ENCODE measurements at regions not wholly inside any gene's neighbourhood (a gene's known extent, or its start where the extent isn't known, plus 50 kb on each side); places are given as distances from the start of the nearest gene placed in this dataset.

DNA sequence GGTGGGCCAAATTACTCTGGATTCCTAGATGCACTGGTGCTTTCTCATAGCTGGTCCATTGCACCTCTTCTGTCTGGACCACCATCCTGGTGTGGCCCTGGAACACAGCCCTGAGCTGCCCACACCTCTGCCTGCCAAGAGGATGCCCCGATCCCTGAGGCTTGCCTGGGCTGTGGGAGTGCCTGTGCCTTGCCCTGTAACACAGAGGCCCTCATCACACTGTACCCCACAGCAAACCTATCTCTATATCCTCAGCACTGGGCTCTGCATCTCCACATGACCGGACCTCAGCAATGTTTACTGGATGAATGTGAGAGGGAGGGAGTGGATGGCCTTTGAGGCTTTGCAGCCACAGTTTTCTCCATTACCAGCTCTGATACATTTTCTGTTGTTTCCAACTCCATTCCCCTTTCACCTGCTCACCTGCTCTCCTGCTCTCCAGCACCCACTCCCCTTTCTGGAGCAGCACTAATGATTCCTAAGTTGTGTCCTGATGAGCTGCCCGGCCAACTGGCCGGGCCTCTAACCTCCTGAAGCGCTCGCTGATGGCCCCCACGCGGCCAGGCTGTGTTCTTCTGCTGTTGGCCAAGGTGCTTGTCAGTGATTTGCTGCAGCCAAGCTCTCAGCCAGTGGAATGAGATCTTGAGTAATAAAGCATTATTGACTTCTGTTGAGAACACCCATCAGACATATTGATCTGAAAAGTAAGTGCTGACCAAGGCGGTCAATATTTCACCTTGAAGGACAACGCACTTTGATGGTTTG lies 232.6 kb downstream of the TEX29 start:
- FAIRE-seq (no peak), DNase-seq (ENCODE audit: low spot score) (no peak)

DNA sequence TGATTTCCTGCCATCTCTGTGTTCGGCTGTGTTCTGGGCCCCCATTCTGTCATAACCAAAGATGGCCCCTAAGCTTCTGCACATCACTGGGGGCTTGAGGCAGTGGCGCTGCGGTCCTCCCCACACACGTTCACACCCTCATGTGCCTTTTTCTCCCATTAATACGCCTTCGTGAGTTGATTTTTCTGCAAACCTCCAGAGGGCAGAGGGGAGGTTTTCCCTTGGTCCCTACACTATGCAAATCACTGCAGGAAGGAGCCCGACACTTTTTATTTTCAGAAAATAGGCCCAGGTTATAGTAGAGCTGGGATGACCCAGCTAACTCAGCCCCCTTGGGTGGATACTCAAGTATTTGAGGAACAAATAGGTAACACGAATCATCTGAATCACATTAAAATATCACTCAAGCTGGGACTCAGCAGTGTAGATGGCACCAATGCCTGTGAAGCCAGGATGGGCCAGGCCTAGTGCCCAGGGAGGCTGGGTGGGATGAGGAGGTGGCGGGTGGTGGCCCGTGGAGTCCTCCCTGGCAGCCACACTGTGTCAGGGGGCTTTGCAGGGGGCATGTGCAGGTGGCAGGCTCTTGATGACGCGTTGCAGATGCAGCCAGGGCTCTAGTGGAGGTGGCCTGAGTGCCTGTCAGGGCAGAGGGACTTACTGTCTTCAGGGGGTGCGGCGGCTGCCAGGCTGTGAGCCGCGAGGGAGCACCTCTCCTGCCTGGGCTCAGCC lies 234.3 kb downstream of the TEX29 start:
- no peak for DNase-seq (ENCODE audit: low spot score)
- FAIRE-seq, result no peak

DNA sequence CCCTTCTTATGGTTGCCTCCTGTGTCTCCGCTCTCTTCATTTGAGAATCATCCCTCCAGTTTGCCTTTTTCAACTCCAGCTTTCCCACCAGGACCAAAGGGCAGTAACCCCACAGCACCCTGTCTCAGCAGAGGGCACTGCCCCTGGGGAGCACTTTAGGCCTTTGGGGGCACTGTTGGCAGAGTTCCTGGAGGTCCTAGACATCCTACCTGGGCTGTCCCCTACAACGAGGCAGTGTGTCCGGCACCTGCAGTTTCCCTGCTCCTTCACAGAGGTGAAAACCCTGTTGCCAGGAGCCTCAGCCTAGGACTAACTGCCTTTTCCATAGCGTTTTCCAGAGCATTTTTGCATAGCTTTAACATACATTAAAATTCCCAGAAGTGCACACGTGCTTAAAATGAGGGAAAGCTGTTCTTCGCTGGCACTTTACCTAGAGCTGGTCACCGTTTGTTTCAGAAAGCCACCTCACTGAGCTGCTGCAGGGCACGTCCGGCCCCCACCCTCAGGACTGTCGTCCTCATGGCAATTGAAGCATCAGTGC lies 234.9 kb downstream of the TEX29 start:
- DNase-seq (ENCODE audit: low spot score) (no peak), FAIRE-seq (no peak)

DNA sequence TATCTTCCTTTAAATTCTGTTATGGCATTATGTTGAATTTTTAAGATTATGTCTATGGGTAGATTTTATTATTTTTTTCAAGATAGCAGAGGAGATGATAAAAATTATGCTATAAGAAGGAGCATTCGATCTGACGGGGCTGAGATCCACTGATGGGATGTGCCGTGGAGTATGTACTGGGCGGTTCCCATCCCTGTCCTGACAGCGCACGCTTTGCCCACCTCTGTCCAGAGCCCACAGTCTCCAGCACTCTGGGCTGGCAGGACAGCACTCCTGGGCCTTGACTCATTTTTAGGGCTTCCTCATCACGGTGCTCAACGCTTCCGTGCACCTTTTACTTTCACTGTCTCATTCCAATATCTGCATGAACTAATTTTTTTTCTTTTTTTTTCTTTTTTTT lies 235.5 kb downstream of the TEX29 start:
- no peak for DNase-seq (ENCODE audit: low spot score)
- FAIRE-seq, result no peak

DNA sequence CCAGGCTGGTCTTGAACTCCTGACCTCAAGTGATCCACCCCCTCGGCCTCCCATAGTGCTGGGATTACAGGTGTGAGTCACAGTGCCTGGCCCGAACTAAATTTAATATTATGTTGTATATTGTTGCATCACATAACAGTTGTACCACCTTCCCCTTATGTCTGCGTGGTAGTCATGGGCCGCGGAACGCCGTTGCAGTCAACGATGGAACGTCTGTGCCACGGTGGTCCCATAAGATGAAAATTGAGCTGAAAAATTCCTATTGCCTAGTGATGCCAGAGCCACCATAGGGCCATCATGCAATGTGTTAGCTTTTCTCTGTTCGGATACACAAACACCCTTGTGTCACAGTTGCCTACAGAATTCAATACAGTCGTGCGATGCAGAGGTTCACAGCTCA lies 236.1 kb downstream of the TEX29 start:
- FAIRE-seq, result no peak
- no peak for DNase-seq (ENCODE audit: low spot score)

DNA sequence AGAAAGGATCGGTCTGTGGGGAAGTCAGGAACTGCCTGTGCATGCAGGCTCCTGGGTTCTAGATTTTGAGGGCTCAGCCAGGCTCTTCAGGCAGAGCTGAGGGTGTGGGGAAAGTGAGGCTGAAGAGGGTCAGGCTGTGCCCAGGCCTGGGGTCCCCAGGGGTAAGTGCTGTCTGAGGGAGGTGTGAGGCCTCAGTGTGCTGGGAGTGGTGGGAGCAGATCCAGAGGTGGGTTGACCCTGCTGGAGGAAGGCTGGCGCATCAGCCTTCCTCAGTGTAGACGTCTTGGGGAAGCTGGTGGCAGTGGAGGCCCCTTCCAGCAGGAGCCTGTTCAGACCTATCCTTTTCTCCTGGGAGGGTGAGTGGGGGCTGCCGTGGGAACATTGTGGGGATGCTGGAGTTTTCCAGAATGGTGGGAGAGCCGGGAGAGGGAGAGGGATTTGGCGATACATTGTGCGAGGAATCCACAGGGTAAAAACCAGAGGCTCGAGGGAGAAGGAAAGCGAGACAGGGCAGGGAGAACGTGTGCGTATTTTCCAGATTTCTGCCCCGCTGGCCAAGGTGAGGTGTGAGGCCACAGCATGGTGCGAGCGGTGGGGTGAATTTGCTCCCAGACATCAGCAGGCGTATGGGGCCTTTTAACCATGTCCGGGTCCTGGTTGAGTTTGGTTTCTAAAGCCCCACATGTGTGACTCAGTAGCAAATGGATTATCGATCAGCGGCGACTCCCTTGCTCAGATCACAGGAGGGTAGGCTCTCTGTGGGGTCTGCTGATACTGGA lies 237.7 kb downstream of the TEX29 start:
- no peak for FAIRE-seq
- DNase-seq (ENCODE audit: low spot score), result no peak

DNA sequence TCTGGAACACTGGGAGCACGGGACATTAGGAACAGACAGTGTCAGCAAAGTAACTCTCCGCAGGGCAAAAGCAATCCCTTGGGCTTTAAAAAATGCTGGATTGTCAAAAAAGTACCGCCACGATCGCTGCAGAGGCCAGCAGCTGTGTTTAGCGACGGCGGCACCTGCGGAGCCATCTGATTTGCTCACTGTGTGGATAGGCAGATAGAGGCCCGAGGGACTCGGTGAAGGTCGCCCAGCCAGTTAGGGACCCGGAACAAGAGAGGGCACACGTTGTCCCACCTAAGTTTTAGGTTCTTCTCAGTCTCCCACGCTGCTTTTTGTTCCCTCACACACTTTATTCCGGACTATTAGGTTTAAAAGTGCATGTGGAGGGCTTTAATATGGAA lies 238.3 kb downstream of the TEX29 start:
- FAIRE-seq (no peak), DNase-seq (ENCODE audit: low spot score) (no peak)

DNA sequence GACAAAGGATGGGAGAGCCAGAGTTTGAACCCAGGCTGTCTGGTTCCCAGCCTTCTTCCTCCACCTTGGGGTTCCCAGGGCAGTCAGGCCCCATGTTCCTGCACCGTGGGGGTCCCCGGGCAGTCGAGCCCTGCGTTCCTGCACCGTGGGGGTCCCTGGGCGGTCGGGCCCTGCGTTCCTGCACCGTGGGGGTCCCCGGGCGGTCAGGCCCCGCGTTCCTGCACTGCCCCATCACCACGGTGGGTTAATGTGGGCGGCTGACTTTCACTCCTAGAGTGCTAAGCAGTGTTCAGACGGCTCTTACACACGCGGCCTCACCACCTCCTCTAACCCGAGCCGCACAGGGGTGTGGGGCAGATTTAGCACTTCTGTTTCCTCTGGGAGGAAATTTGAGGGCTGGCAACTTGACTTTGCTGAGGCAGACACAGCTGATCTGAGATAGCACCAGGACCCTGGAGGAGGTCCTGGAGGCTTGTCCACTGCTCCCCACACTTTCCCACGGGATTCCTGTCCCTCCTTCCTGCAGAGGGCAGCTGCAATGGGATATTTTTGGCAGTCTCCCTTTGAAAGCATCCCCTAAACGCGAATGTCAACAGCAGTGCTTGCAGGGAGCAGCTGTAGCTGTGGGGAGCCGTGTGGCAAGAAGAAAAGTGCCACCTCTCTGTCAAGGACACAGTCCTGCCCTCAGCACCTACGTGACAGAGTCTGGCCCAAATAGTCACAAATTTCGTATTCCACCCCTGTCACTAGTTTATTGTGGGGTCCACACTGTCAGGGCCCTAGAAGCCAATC lies 239.4 kb downstream of the TEX29 start:
- DNase-seq (ENCODE audit: low spot score) (no peak), FAIRE-seq (no peak)

DNA sequence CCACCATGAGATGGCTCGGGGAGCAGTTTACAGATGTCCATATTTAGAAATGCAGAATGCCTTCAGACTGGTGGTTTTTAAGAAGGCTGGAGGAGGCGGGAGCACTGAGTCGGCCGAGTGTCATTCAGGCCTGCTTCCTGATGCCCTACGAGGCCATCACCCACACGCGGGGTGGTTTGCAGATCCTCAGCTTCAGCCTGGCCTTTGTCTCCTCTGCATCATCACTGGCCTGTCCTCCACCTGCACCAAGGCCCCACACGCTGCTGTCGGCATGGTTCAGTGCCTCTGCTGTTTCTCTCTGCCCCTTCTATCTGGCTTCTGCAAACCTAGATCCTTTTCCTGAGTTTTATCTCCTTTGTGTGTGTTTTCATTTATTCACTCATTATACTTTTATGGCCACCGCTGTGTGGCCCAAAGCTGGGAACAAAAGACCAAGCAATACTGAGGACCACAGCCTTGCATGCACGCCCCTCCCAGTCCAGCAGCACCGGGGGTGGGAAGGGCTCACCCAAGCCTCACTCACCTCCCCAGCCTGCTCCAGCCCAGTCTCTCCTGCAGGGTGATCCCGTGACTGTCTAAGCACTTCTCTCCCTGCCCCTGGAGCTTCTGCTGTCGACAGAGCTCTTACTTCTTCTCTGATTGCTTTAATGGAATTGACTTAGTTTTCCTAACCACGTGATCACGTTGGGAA lies 240.8 kb downstream of the TEX29 start:
- DNase-seq (ENCODE audit: low spot score) (no peak), FAIRE-seq (no peak)

DNA sequence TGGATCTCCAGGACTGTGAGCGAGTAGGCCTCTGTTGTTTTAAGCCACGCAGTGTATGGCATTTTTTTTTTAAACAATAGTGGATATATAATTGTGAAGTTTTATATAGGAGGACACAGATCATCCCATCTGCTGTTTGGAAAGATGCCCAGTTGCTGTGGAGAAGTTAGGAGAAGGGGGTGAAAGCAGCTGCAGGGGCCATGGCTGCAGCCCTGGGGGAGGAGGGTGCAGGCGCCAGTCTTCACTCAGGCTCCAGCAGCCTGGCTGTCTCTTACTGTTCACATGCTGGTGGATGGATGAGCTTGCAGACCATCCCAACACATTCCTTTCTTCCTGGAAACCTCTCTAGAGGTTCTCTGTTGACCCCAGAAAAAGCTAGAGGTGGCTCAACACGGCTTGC lies 242.3 kb downstream of the TEX29 start:
- no peak for FAIRE-seq
- no peak for DNase-seq (ENCODE audit: low spot score)

DNA sequence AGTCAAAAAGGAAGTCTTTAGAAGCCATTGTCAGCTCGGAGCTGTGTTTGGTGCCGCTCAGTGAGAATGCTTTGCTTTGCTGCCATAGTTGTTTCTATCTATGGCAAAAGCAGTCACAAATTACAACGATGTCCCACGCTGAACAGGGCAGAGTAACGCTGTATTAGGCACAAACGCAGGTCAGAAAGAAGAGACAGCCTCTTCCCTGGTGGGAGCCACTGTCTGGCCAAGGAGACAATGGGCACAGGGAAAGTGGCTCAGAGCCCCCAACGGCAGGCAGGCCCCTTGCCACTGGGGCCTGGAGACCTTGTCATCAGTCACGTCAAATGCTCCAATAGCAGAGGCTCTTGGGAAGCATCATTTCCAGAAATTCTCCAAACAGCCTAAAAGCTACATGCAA lies 244.2 kb downstream of the TEX29 start:
- DNase-seq (ENCODE audit: low spot score), result no peak
- no peak for FAIRE-seq

DNA sequence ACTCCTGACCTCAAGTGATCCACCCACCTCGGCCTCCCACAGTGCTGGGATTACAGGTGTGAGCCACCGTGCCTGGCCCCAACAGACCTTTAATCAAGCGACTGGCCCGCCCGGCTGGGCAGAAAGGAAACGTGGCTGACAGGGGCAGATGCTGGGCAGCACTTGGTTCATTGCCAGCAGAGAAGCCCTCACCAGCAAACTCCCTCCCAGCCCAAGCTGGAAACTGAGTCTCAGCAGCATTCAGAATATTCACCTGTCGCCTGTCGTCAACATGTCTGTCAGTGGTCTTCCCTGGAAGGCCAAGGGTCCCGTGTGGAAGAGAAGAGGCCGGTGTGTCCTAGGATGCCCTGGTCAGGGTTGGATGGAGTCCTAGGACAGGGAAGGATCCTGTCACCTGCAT lies 245.0 kb downstream of the TEX29 start:
- FAIRE-seq, result no peak

DNA sequence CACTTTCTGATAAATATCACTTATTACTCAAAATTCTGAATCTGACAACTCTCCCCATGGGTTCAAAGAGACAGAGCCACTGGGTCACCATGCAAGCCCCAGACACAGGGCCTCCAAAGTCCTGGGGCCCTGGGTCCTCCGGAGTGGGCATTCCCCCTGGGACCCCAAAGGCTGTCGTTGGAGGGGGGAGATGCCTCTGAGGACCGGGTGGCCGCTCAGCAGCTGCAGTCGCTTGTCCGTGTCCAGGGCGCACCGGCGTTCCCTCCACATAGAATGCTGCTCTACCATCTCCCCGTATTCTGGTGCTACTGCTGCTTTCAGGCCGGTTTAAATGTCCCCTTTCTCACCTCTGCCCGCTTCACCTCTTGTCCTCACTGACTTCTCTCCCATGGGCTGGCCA lies 246.1 kb downstream of the TEX29 start:
- DNase-seq (ENCODE audit: low spot score) (no peak), FAIRE-seq (no peak)

More for the DNA sequence above, 245.0 kb downstream of the TEX29 start:
- no peak for DNase-seq (ENCODE audit: low spot score)

DNA sequence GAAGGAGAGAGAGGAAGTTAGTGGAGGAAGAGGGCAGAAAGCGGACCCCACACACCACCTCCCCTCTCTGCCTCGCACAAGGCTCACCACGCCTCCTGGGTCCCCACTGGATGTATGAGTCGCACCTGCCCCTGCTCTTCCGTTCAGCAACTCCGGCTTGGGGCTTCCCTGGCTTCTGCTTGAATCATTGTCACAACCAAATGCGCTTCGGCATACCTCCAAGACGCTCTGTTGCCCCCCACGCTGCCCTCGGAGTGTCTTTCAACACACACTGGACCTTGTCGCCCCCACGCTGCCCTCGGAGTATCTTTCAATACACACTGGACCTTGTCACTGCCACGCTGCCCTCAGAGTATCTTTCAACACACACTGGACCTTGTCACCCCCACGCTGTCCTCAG lies 247.2 kb downstream of the TEX29 start:
- FAIRE-seq (no peak), DNase-seq (ENCODE audit: low spot score) (no peak)

DNA sequence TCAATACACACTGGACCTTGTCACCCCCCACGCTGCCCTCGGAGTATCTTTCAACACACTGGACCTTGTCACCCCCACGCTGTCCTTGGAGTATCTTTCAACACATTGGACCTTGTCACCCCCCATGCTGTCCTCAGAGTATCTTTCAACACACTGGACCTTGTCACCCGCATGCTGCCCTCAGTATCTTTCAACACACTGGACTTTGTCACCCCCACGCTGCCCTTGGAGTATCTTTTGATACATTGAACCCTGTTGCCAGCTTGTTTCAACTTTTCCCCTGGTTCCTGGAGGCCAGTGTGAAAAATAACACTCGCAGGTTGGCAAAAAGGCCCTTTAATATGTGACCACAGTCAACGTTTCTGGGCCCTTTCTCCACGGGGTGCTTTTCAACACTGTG lies 247.8 kb downstream of the TEX29 start:
- DNase-seq (ENCODE audit: low spot score), result no peak
- no peak for FAIRE-seq

DNA sequence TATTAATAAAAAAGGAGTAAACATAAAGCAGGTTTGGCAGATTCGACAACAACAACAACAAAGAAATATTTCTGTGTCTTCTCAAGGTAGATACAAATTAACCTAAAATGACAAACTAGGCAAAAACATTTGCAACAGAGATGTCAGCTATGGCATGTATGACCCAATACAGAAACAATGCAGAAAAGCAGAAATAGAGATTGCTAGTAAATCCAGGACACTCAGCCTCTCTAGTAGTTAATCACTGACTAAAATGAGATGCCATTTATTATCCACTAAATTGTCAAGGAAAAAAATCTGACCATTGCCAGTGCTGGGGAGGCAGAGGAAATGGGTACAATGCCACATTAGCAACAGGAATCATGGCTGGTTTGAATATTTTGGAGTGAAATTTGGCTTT lies 250.5 kb downstream of the TEX29 start:
- no peak for FAIRE-seq
- DNase-seq (ENCODE audit: low spot score), result no peak

DNA sequence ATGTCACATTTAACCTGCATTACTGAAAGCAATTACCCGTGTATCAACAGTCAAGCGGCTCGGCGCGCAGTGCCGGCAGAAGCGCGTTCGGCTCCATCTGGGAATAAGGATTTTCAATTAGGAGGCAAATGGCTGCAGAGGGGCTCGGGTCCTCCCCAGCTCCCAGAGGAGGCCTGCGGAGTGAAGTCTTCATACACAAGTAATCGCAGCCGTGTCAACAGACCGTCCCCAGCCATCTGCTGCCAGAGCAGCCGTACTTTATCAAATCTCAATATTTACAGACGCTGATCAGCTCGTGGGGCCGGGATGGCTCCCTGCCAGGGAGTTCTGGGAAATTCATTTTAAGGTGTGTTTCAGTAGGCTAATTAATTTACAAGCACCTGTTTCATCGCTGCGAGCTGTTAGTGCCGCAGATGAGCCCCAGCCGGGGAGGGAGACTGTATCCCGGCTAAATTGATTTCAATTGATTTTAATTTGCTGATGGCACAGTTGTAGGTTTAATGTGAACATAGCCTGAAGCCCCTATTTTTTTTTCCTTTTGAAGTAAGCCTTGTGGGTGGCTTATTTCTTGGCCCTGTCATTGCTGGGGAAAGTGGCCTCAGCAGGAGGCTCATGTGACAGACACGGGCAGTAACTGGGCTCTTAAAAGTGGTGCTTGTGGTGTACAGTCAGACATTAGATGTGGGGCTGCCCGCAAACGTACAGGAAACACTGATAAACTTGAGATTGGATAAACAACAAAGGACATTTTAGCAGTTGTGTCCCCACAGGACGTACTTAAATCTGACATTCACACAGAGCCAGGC lies 252.7 kb downstream of the TEX29 start:
- FAIRE-seq (no peak), DNase-seq (ENCODE audit: low spot score) (no peak)

DNA sequence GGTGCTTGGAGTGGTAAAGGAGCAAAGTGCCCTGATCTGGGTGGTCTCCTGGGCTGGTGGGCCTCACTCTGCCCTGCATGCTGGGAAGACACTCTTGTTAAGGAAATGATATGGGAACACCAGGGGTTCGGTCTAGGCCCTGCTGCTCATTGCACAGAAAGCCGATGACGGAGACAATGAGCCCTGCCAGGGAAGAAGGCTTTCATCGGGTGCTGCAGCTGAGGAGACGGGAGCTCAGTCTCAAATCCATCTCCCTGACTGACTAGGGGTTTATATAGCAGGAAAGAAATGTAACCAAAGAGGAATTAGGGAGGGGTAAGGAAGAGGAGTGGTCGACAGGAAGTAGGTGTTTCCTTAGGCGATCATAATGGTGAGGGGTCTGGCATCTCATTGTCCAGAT lies 253.4 kb downstream of the TEX29 start:
- DNase-seq (ENCODE audit: low spot score), result no peak
- FAIRE-seq, result no peak

DNA sequence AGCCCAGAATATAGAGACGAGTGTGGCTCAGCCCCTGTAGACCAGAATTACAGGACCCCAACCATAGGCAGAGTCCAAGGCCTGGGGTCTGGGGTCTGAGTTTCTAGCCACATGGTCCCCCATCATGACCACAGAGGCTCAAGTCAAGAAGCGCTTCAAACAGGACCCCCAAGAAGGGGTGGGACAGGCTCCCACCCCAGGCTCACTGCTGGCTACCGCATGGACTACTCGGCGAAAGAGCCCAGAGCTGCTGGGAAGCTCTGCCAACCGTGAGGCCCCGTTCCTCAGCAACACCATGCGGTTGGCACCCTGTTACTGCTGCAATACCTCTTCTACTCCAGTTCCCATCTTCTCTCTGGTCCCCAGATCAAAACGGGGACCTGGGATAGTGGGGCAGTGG lies 254.8 kb downstream of the TEX29 start:
- DNase-seq (ENCODE audit: low spot score) (no peak), FAIRE-seq (no peak)

DNA sequence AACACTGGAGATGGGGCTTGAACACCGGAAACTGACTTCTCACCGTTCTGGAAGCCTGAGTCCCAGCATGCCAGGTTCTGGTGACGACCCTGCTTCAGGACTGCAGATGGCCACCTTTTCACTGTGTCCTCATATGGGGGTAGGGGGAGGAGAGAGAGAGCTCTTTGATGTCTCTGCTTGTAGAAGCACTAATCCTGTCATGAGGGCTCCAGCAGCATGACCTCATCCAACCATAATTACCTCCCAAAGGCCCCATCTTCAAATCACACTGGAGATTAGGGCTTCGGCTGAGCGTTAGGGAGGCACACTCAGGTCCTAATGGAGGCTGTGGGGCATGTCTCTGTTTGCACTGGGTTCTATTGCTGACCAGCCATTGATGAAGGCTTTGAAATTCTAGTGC lies 255.3 kb downstream of the TEX29 start:
- FAIRE-seq (no peak), DNase-seq (ENCODE audit: low spot score) (no peak)
